ENCODE measurements at regions not wholly inside any gene's neighbourhood (a gene's known extent, or its start where the extent isn't known, plus 50 kb on each side); places are given as distances from the start of the nearest gene placed in this dataset.
"Not testable (repeated sequence)": the region's sequence is repeated elsewhere in the genome, so short reads cannot be mapped to it uniquely, and the experiment has no call there.

- Histone ChIP-seq H3K4me3 (no peak overlapping the region), H3K9me3 (ENCODE audit: control insufficient read depth in 4 of 4, insufficient read depth in 3 of 4, low read length in 3 of 4) (no peaks in the 10 kb centered on the region), H3K36me3 (ENCODE audit: control insufficient read depth in 4 of 4, insufficient read depth in 4 of 4, low read length in 4 of 4) (no peaks in the 10 kb centered on the region), H3K27ac (ENCODE audit: low read depth in 1 of 2, low read length in 1 of 2) (no peak overlapping the region), H3K9ac (ENCODE audit: insufficient read depth in 1 of 2, low read length in 2 of 2) (no peak overlapping the region), H3K4me1 (ENCODE audit: control insufficient read depth in 5 of 5, insufficient read depth in 5 of 5, low read length in 5 of 5) (no peaks in the 10 kb centered on the region), H3K27me3 (ENCODE audit: control insufficient read depth in 3 of 3, insufficient read depth in 3 of 3, low read length in 2 of 3) (no peaks in the 10 kb centered on the region)
- DNase-seq, result no peak
- TF ChIP-seq CTCF (IDR thresholded peaks at IDR 0.05; ENCODE audit: control extremely low read depth, extremely low read depth), result no peak
- no peak for ATAC-seq (ENCODE audit: insufficient read depth, low FRiP score)
- WGBS, 2 donors, result 87 to 96% methylated on average over 3 of the region's 3 CpGs
Measured at GRCh38 chr4:79197275-79198009, 128.4 kb downstream of the NAA11 start.

GRCh38 chr4:79191292-79191691 lies 134.6 kb downstream of the NAA11 start:
- H3K9ac ChIP-seq (ENCODE audit: insufficient read depth in 1 of 2, low read length in 2 of 2); H3K4me1 ChIP-seq (ENCODE audit: control insufficient read depth in 5 of 5, insufficient read depth in 5 of 5, low read length in 5 of 5); ATAC-seq (ENCODE audit: insufficient read depth, low FRiP score); H3K36me3 ChIP-seq (ENCODE audit: control insufficient read depth in 4 of 4, insufficient read depth in 4 of 4, low read length in 4 of 4); H3K9me3 ChIP-seq (ENCODE audit: control insufficient read depth in 4 of 4, insufficient read depth in 3 of 4, low read length in 3 of 4); H3K4me3 ChIP-seq; DNase-seq; H3K27ac ChIP-seq (ENCODE audit: low read depth in 1 of 2, low read length in 1 of 2); H3K27me3 ChIP-seq (ENCODE audit: control insufficient read depth in 3 of 3, insufficient read depth in 3 of 3, low read length in 2 of 3): not testable (repeated sequence)
- 78 to 86% methylated on average over 1 of the region's 1 CpG for WGBS, 2 donors

GRCh38 chr4:79185526-79186045 lies 140.3 kb downstream of the NAA11 start:
- 62 to 71% methylated on average over 3 of the region's 3 CpGs for WGBS, 2 donors
- ATAC-seq (ENCODE audit: insufficient read depth, low FRiP score) (no peak), DNase-seq (peak in 2 of 3 donors; percentile 72 to 75)
- TF ChIP-seq CTCF (IDR thresholded peaks at IDR 0.05; ENCODE audit: control extremely low read depth, extremely low read depth), result no peak
- peaks cover 0 to 20% (median 0%) of the 10 kb centered on the region in 5 donors for H3K4me1 ChIP-seq (ENCODE audit: control insufficient read depth in 5 of 5, insufficient read depth in 5 of 5, low read length in 5 of 5)
- no peak overlapping the region for H3K4me3 ChIP-seq
- H3K36me3 ChIP-seq (ENCODE audit: control insufficient read depth in 4 of 4, insufficient read depth in 4 of 4, low read length in 4 of 4), result no peaks in the 10 kb centered on the region
- no peak overlapping the region for H3K27ac ChIP-seq (ENCODE audit: low read depth in 1 of 2, low read length in 1 of 2)
- no peaks in the 10 kb centered on the region for H3K9me3 ChIP-seq (ENCODE audit: control insufficient read depth in 4 of 4, insufficient read depth in 3 of 4, low read length in 3 of 4)
- no peak overlapping the region for H3K9ac ChIP-seq (ENCODE audit: insufficient read depth in 1 of 2, low read length in 2 of 2)
- no peaks in the 10 kb centered on the region for H3K27me3 ChIP-seq (ENCODE audit: control insufficient read depth in 3 of 3, insufficient read depth in 3 of 3, low read length in 2 of 3)

- Histone ChIP-seq H3K27ac (ENCODE audit: low read depth in 1 of 2, low read length in 1 of 2) (no peak overlapping the region), H3K27me3 (ENCODE audit: control insufficient read depth in 3 of 3, insufficient read depth in 3 of 3, low read length in 2 of 3) (no peaks in the 10 kb centered on the region), H3K9ac (ENCODE audit: insufficient read depth in 1 of 2, low read length in 2 of 2) (no peak overlapping the region), H3K4me1 (ENCODE audit: control insufficient read depth in 5 of 5, insufficient read depth in 5 of 5, low read length in 5 of 5) (peaks cover 0 to 23% (median 0%) of the 10 kb centered on the region in 5 donors), H3K9me3 (ENCODE audit: control insufficient read depth in 4 of 4, insufficient read depth in 3 of 4, low read length in 3 of 4) (no peaks in the 10 kb centered on the region), H3K36me3 (ENCODE audit: control insufficient read depth in 4 of 4, insufficient read depth in 4 of 4, low read length in 4 of 4) (no peaks in the 10 kb centered on the region), H3K4me3 (no peak overlapping the region)
- ATAC-seq (ENCODE audit: insufficient read depth, low FRiP score), result no peak
- TF ChIP-seq CTCF (IDR thresholded peaks at IDR 0.05; ENCODE audit: control extremely low read depth, extremely low read depth), result no peak
- 64 to 74% methylated on average over 4 of the region's 4 CpGs for WGBS, 2 donors
- peak in 2 of 3 donors; percentile 56 to 60 for DNase-seq
Measured at GRCh38 chr4:79184476-79184875, 141.4 kb downstream of the NAA11 start.

Measured in lung (tissue), 11 donors.